ENCODE measurements at regions not wholly inside any gene's neighbourhood (a gene's known extent, or its start where the extent isn't known, plus 50 kb on each side); places are given as distances from the start of the nearest gene placed in this dataset.

GRCh38 chr3:150255413-150255812 is 152.7 kb upstream of the TSC22D2 start:
- TF ChIP-seq CTCF (IDR thresholded peaks at IDR 0.05; ENCODE audit: control insufficient read depth, extremely low read depth, insufficient read depth) = no peak
- DNase-seq (ENCODE audit: low read depth) = no peak
- no peak overlapping the region for H3K4me3 ChIP-seq (ENCODE audit: low read depth, low read length)

- no peak for DNase-seq (ENCODE audit: low read depth)
- no peak overlapping the region for H3K4me3 ChIP-seq (ENCODE audit: low read depth, low read length)
- TF ChIP-seq CTCF (IDR thresholded peaks at IDR 0.05; ENCODE audit: control insufficient read depth, extremely low read depth, insufficient read depth) = no peak
These were observed 153.8 kb upstream of the TSC22D2 start for GRCh38 chr3:150254309-150254708.

- no peak for TF ChIP-seq CTCF (IDR thresholded peaks at IDR 0.05; ENCODE audit: control insufficient read depth, extremely low read depth, insufficient read depth)
- DNase-seq (ENCODE audit: low read depth) = no peak
- H3K4me3 ChIP-seq (ENCODE audit: low read depth, low read length) = no peak overlapping the region
These were observed 154.5 kb upstream of the TSC22D2 start for GRCh38 chr3:150253622-150254021.

- TF ChIP-seq CTCF (IDR thresholded peaks at IDR 0.05; ENCODE audit: control insufficient read depth, extremely low read depth, insufficient read depth) = no peak
- no peak overlapping the region for H3K4me3 ChIP-seq (ENCODE audit: low read depth, low read length)
- DNase-seq (ENCODE audit: low read depth) = no peak
These were observed 155.6 kb upstream of the TSC22D2 start for GRCh38 chr3:150252462-150252861.

GRCh38 chr3:150251187-150252062 is 156.7 kb upstream of the TSC22D2 start:
- no peak for DNase-seq (ENCODE audit: low read depth)
- no peak for TF ChIP-seq CTCF (IDR thresholded peaks at IDR 0.05; ENCODE audit: control insufficient read depth, extremely low read depth, insufficient read depth)
- H3K4me3 ChIP-seq (ENCODE audit: low read depth, low read length) = no peak overlapping the region

GRCh38 chr3:150249779-150250470 is 158.2 kb upstream of the TSC22D2 start:
- TF ChIP-seq CTCF (IDR thresholded peaks at IDR 0.05; ENCODE audit: control insufficient read depth, extremely low read depth, insufficient read depth) = no peak
- H3K4me3 ChIP-seq (ENCODE audit: low read depth, low read length) = no peak overlapping the region
- DNase-seq (ENCODE audit: low read depth) = no peak

Data from LNCaP clone FGC (cell line).